Caco-2 (cell line): ENCODE measurements at regions not wholly inside any gene's neighbourhood (a gene's known extent, or its start where the extent isn't known, plus 50 kb on each side); places are given as distances from the start of the nearest gene placed in this dataset.

Experiments used
- BruUV-seq: library from RNA; stranded (reverse); fragments of 400-500 nt; replicated peaks from 2 replicates; lab custom pipeline; 2021; lab: Mats Ljungman, UMichigan
- CTCF ChIA-PET: fragments of 300-600 bp; sonication (Branson Sonifier 250); formaldehyde crosslinking; loops from one replicate; lab custom pipeline; 2022; ENCODE audit warnings: antibody characterized with exemption; lab: Charles Lee
- POLR2A ChIA-PET: fragments of 300-600 bp; sonication (Branson Sonifier 250); formaldehyde crosslinking; loops from one replicate; lab custom pipeline; 2022; ENCODE audit warnings: antibody characterized with exemption; lab: Charles Lee
- DNase-seq, 2 experiments: peaks; one replicate each; pipeline versions ENCODE4 v3.0.0 to v3.0.0-alpha.2; 2020 to 2022
- H3K27me3 ChIP-seq: replicated peaks from 2 replicates; pipeline ENCODE4 v1.6.0; 2011; ENCODE audit warnings: low read length; ENCODE audit not compliant: control insufficient read depth, insufficient read depth
- H3K36me3 ChIP-seq: 2 replicates; pipeline ENCODE4 v1.5.1; 2011; ENCODE audit warnings: low read length; ENCODE audit not compliant: control insufficient read depth, insufficient read depth
- H3K4me1 ChIP-seq: fragments of 250-450 bp; sonication (Bioruptor Pico); 2 replicates; pipeline ENCODE4 v1.5.1; 2020; ENCODE audit warnings: mild to moderate bottlenecking
- H3K4me3 ChIP-seq: 2 replicates; pipeline ENCODE4 v1.5.1; 2011; ENCODE audit warnings: low read depth, mild to moderate bottlenecking, control low read depth, low read length
- H3K9me3 ChIP-seq: fragments of 250-450 bp; sonication (Bioruptor Pico); 2 replicates; pipeline ENCODE4 v1.5.1; 2020; ENCODE audit warnings: mild to moderate bottlenecking, moderate library complexity
- H3K27ac Mint-ChIP-seq: one replicate; pipeline ENCODE4 v1.8.0; 2022; ENCODE audit warnings: mixed read lengths; ENCODE audit not compliant: unreplicated experiment
- H3K27me3 Mint-ChIP-seq: one replicate; pipeline ENCODE4 v1.8.0; 2022; ENCODE audit warnings: mixed read lengths; ENCODE audit not compliant: insufficient read depth, unreplicated experiment
- H3K36me3 Mint-ChIP-seq: one replicate; pipeline ENCODE4 v1.8.0; 2022; ENCODE audit warnings: mild to moderate bottlenecking, mixed read lengths; ENCODE audit not compliant: insufficient read depth, unreplicated experiment
- H3K4me1 Mint-ChIP-seq: one replicate; pipeline ENCODE4 v1.8.0; 2022; ENCODE audit warnings: low read depth, mixed read lengths; ENCODE audit not compliant: unreplicated experiment
- H3K4me3 Mint-ChIP-seq: one replicate; pipeline ENCODE4 v1.8.0; 2022; ENCODE audit warnings: mild to moderate bottlenecking, moderate library complexity, mixed read lengths; ENCODE audit not compliant: unreplicated experiment
- H3K9me3 Mint-ChIP-seq: one replicate; pipeline ENCODE4 v1.8.0; 2022; ENCODE audit warnings: mixed read lengths; ENCODE audit not compliant: unreplicated experiment
- intact Hi-C: fragments of 100-400 bp; cut with micrococcal nuclease; formaldehyde crosslinking; loops from one replicate; pipeline ENCODE4 v1.10.0; 2022; ENCODE audit not compliant: unreplicated experiment
- TF ChIP-seq, protein P1 (sequence below), 2 experiments: fragments of 200-600 bp in 1 of 2; IDR thresholded peaks; 1 replicate in 1 of 2; 2 replicates in 1 of 2; pipeline versions ENCODE4 v1.5.1 to v1.8.0; 2011 to 2022; ENCODE audit warnings: antibody characterized with exemption in 1 of 2, control low read depth in 1 of 2, inconsistent platforms in 1 of 2, low read depth in 1 of 2, low read length in 1 of 2, mild to moderate bottlenecking in 1 of 2, moderate library complexity in 1 of 2; ENCODE audit not compliant: insufficient read depth in 1 of 2, severe bottlenecking in 1 of 2, unreplicated experiment in 1 of 2

DNA sequence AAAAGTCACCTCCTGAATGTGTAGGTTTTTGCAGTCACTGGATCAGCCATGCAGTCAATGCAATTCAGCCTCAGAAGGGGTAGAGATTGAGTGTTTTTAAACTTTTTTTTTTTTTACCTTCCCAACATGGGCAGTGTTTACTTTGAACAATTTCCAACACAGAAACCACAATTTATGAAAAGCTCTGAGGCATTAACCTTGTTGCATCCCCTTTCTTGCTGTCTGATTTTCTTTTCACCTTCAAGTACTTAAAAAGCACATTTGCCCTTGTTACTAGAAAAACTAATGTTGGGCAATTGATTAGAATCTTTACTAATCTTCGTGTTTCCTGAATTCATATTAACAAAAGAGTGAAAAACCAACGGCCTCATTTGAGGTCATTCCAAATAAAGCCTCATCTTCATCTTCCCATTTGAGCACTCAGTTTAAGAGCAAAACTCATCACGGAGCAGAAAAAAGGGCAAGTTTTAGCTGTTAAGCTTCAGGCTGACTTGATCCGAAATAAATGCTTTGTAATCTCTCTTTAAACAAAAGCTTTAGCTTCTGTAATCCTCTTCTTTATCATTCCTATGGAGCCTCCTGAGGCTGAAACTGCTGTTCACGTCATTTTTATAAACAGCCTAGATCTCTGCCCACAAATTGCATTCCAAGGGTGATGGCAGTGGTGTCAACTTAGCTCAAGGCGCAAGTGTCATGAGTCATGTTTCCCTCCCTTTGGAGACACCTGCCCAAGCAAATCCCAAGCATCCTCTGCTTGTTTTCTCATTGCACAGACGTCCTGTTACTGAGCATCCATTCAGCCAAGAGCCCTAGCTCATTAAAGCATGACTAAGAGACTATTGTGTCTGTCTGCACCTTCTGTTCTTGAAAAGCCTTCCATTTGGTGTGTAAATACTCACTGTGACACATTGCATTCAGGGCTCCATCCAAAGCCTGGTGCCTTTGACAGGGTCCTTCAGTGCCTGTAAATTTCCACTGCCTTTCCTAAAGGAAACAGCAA is 107.7 kb downstream of the HNMT start:
- Histone ChIP-seq H3K9me3 (no peaks in the 10 kb centered on the region), H3K36me3 (no peaks in the 10 kb centered on the region), H3K27me3 (no peaks in the 10 kb centered on the region), H3K4me3 (no peak overlapping the region), H3K4me1 (peaks cover 23% of the 10 kb centered on the region)
- BruUV-seq = no TSS peak
- DNase-seq = peak; percentile 65 to 69
- CTCF ChIA-PET = interaction anchor here (0.8 to 1.2 kb wide), 3 partner anchors 36 to 179 kb away, joined by 3 to 4 read pairs (median 3); partner anchors contain the start of gene HNMT
- peaks cover 7% of the 10 kb centered on the region for H3K4me1 Mint-ChIP-seq
- intact Hi-C loops = loop anchor here (1.0 kb wide), 2 partner anchors 33 to 108 kb away; partner anchors contain the start of gene HNMT
- POLR2A ChIA-PET = interaction anchor here (0.6 to 0.7 kb wide), 3 partner anchors 50 to 108 kb away, joined by 3 to 5 read pairs (median 5); no protein-coding TSS in a partner anchor
- no peaks in the 10 kb centered on the region for H3K27me3 Mint-ChIP-seq
- H3K9me3 Mint-ChIP-seq = peaks cover 16% of the 10 kb centered on the region
- TF ChIP-seq, protein P1, sequence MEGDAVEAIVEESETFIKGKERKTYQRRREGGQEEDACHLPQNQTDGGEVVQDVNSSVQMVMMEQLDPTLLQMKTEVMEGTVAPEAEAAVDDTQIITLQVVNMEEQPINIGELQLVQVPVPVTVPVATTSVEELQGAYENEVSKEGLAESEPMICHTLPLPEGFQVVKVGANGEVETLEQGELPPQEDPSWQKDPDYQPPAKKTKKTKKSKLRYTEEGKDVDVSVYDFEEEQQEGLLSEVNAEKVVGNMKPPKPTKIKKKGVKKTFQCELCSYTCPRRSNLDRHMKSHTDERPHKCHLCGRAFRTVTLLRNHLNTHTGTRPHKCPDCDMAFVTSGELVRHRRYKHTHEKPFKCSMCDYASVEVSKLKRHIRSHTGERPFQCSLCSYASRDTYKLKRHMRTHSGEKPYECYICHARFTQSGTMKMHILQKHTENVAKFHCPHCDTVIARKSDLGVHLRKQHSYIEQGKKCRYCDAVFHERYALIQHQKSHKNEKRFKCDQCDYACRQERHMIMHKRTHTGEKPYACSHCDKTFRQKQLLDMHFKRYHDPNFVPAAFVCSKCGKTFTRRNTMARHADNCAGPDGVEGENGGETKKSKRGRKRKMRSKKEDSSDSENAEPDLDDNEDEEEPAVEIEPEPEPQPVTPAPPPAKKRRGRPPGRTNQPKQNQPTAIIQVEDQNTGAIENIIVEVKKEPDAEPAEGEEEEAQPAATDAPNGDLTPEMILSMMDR (IDR thresholded peaks at IDR 0.05; ENCODE audit: insufficient read depth in 1 of 2, low read depth in 1 of 2, low read length in 1 of 2, severe bottlenecking in 1 of 2, unreplicated experiment in 1 of 2) = no peak
- peak overlapping the region; percentile 24 for H3K27ac Mint-ChIP-seq
- H3K4me3 Mint-ChIP-seq = peak overlapping the region; percentile 42
- no peaks in the 10 kb centered on the region for H3K36me3 Mint-ChIP-seq

DNA sequence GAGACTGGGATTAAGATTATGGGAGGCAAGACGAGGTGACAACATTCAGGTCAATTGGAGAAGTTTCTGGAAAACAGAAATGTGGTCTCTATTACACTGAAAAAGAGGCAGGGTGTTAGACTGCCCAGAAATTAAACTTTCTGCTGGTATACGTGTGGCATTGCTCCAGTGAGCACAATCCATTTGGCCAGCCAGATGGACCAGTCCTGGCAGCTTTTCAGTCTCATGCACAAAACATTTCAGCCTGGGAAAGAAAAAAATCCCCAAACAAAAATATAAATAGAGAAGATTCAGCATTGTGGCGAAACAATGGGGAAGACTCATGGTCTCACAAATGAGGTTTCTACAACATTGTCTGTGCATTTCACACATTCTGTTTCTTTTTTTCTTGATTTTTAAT is 113.9 kb downstream of the HNMT start:
- intact Hi-C loops = loop anchor here (2.0 kb wide), 1 partner anchor 43 kb away; no protein-coding TSS in a partner anchor
- Mint-ChIP-seq H3K27me3 (no peaks in the 10 kb centered on the region), H3K36me3 (no peaks in the 10 kb centered on the region), H3K9me3 (peaks cover 9% of the 10 kb centered on the region), H3K27ac (no peak overlapping the region), H3K4me3 (no peak overlapping the region), H3K4me1 (no peaks in the 10 kb centered on the region)
- DNase-seq = no peak
- ChIA-PET POLR2A (no interaction called here), CTCF (no interaction called here)
- TF ChIP-seq, protein P1 (IDR thresholded peaks at IDR 0.05; ENCODE audit: insufficient read depth in 1 of 2, low read depth in 1 of 2, low read length in 1 of 2, severe bottlenecking in 1 of 2, unreplicated experiment in 1 of 2) = no peak
- BruUV-seq = no TSS peak
- no peaks in the 10 kb centered on the region for H3K4me1 ChIP-seq
- H3K9me3 ChIP-seq = no peaks in the 10 kb centered on the region
- no peaks in the 10 kb centered on the region for H3K27me3 ChIP-seq
- no peak overlapping the region for H3K4me3 ChIP-seq
- no peaks in the 10 kb centered on the region for H3K36me3 ChIP-seq

DNA sequence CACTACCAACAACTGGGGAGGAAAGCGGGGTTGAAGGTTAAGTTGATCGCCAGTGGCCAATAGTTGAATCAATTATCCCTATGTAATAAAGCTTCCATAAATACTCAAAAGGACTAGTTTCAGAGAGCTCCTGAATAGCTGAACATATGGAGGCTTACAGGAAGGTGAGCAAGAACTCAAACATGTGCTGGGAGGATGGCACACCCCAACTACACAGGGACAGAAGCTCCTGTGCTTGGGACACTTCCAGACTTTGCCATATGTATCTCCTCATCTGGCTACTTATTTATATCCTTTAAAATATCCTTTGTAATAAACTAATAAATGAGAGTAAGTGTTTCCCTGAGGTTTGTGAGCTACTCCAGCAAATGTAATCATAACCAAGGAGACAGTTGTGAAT is 115.7 kb downstream of the HNMT start:
- Mint-ChIP-seq H3K27ac (no peak overlapping the region), H3K4me3 (no peak overlapping the region), H3K9me3 (peaks cover 9% of the 10 kb centered on the region), H3K4me1 (no peaks in the 10 kb centered on the region), H3K36me3 (no peaks in the 10 kb centered on the region), H3K27me3 (no peaks in the 10 kb centered on the region)
- Histone ChIP-seq H3K4me1 (no peaks in the 10 kb centered on the region), H3K36me3 (no peaks in the 10 kb centered on the region), H3K4me3 (no peak overlapping the region), H3K27me3 (no peaks in the 10 kb centered on the region), H3K9me3 (no peaks in the 10 kb centered on the region)
- no peak for DNase-seq
- TF ChIP-seq, protein P1 (IDR thresholded peaks at IDR 0.05; ENCODE audit: insufficient read depth in 1 of 2, low read depth in 1 of 2, low read length in 1 of 2, severe bottlenecking in 1 of 2, unreplicated experiment in 1 of 2) = no peak
- ChIA-PET POLR2A (no interaction called here), CTCF (no interaction called here)
- BruUV-seq = no TSS peak
- intact Hi-C loops = loop anchor here (2.0 kb wide), 1 partner anchor 45 kb away; no protein-coding TSS in a partner anchor
